ENCODE measurements at regions not wholly inside any gene's neighbourhood (a gene's known extent, or its start where the extent isn't known, plus 50 kb on each side); places are given as distances from the start of the nearest gene placed in this dataset.

- TF ChIP-seq CTCF (IDR thresholded peaks at IDR 0.05) (no peak), POLR2A (IDR thresholded peaks at IDR 0.05) (no peak), EP300 (IDR thresholded peaks at IDR 0.05) (no peak)
These were observed 88.7 kb upstream of the KRR1 start for GRCh38 chr12:75600146-75600545.

GRCh38 chr12:75599061-75599460, 87.7 kb upstream of the KRR1 start:
- Histone ChIP-seq H3K4me3 (no peak overlapping the region), H3K9me3 (peaks cover 0 to 2% (median 0%) of the 10 kb centered on the region in 4 donors), H3K27ac (no peak overlapping the region), H3K36me3 (no peaks in the 10 kb centered on the region), H3K27me3 (no peaks in the 10 kb centered on the region), H3K4me1 (peaks cover 0 to 23% (median 0%) of the 10 kb centered on the region in 4 donors)
- TF ChIP-seq POLR2A (IDR thresholded peaks at IDR 0.05): no peak
- no peak for TF ChIP-seq CTCF (IDR thresholded peaks at IDR 0.05)
- no peak for TF ChIP-seq EP300 (IDR thresholded peaks at IDR 0.05)
- WGBS, 2 donors: 64 to 68% methylated on average over 3 of the region's 3 CpGs
- DNase-seq (ENCODE audit: low spot score in 2 of 2): no peak

More at GRCh38 chr12:75600146-75600545, 88.7 kb upstream of the KRR1 start:
- Histone ChIP-seq H3K27me3 (no peaks in the 10 kb centered on the region), H3K27ac (no peak overlapping the region), H3K36me3 (no peaks in the 10 kb centered on the region), H3K4me1 (peaks cover 0 to 26% (median 0%) of the 10 kb centered on the region in 4 donors), H3K4me3 (no peak overlapping the region), H3K9me3 (no peaks in the 10 kb centered on the region)
- 97 to 100% methylated on average over 3 of the region's 3 CpGs for WGBS, 2 donors
- DNase-seq (ENCODE audit: low spot score in 2 of 2): no peak

GRCh38 chr12:75596406-75596805, 85.0 kb upstream of the KRR1 start:
- H3K4me3 ChIP-seq: no peak overlapping the region
- H3K27me3 ChIP-seq: no peaks in the 10 kb centered on the region
- H3K4me1 ChIP-seq: peaks cover 0 to 7% (median 0%) of the 10 kb centered on the region in 4 donors
- TF ChIP-seq EP300 (IDR thresholded peaks at IDR 0.05) (no peak), POLR2A (IDR thresholded peaks at IDR 0.05) (no peak), CTCF (IDR thresholded peaks at IDR 0.05) (no peak)
- no peaks in the 10 kb centered on the region for H3K36me3 ChIP-seq
- WGBS, 2 donors: 62 to 73% methylated on average over 1 of the region's 1 CpG
- DNase-seq (ENCODE audit: low spot score in 2 of 2): no peak
- H3K27ac ChIP-seq: no peak overlapping the region
- H3K9me3 ChIP-seq: peaks cover 0 to 2% (median 0%) of the 10 kb centered on the region in 4 donors

DNA sequence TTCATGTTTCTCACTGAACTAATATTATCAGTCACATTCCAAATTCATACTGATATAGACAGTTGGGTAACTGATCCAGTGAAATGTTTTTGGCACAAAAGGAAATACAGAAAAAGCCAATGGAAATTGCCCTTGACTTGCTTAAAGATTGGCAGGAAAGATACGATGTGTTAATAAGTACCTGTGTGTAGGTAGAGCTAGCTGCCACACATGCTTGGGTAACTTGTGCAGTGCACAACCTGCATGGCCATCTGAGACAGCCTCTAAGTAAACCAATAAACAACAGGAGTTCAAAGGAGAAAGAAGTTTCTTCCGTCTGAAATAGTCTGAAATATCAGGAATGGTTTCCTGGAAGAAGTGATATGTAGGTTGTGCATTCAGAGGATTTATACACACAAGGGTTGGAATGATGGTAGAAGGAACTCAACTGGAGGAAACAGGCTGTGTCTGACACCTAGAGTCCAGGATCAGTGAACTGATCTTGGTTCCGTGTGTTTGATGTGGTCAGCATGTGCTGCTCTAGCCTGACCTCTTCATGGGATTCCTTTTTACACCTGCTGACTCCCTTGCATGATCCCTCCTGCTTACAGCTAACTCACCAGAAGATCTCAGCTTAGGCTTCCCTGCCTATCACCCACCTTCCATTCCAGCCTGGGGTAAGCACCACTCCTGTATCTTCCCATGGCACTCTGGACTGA, 81.4 kb upstream of the KRR1 start:
- H3K36me3 ChIP-seq: no peaks in the 10 kb centered on the region
- H3K4me3 ChIP-seq: no peak overlapping the region
- 93% methylated on average over 3 of the region's 3 CpGs for WGBS, 2 donors
- peaks cover 0 to 2% (median 0%) of the 10 kb centered on the region in 4 donors for H3K9me3 ChIP-seq
- TF ChIP-seq POLR2A (IDR thresholded peaks at IDR 0.05) (no peak), CTCF (IDR thresholded peaks at IDR 0.05) (no peak), EP300 (IDR thresholded peaks at IDR 0.05) (no peak)
- no peaks in the 10 kb centered on the region for H3K27me3 ChIP-seq
- no peak for DNase-seq (ENCODE audit: low spot score in 2 of 2)
- no peaks in the 10 kb centered on the region for H3K4me1 ChIP-seq
- H3K27ac ChIP-seq: no peak overlapping the region

DNA sequence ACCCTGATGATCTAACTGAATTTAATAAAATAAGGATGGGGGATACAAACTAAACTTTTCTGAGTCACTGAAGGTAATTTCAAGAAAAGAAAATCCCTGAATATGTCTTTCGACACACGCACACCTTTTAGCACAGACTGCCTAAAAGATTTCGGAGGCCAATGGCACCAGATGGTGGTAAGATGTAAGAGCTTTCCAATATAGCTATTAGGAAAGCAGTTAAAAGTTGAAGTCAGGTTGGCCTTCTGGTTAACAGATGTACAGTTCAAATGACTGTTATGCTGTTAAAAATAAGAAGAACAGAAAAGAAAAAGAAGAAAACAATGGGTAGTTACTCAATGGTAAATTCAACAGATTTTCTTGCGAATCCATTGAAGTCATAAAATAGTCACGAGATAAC, 80.7 kb upstream of the KRR1 start:
- H3K27ac ChIP-seq: no peak overlapping the region
- no peak overlapping the region for H3K4me3 ChIP-seq
- WGBS, 2 donors: 82 to 89% methylated on average over 5 of the region's 5 CpGs
- no peaks in the 10 kb centered on the region for H3K36me3 ChIP-seq
- no peak for DNase-seq (ENCODE audit: low spot score in 2 of 2)
- no peaks in the 10 kb centered on the region for H3K27me3 ChIP-seq
- TF ChIP-seq EP300 (IDR thresholded peaks at IDR 0.05) (no peak), POLR2A (IDR thresholded peaks at IDR 0.05) (no peak), CTCF (IDR thresholded peaks at IDR 0.05) (no peak)
- no peaks in the 10 kb centered on the region for H3K4me1 ChIP-seq
- H3K9me3 ChIP-seq: peaks cover 0 to 2% (median 0%) of the 10 kb centered on the region in 4 donors
